Cardiac muscle cell (in vitro differentiated cells and primary cell): ENCODE measurements at regions not wholly inside any gene's neighbourhood (a gene's known extent, or its start where the extent isn't known, plus 50 kb on each side); places are given as distances from the start of the nearest gene placed in this dataset.

Source experiments
- DNase-seq, 2 donors: peaks; one replicate each; pipeline versions ENCODE4 v3.0.0 to v3.0.0-alpha.2; 2010 to 2017; ENCODE audit warnings: low read depth in 1 of 2, low spot score in 1 of 2
- H3K27ac ChIP-seq: fragments of 200-600 bp; sonication (generic); 2 replicates; pipeline ENCODE4 v1.5.1; 2016
- H3K27me3 ChIP-seq: fragments of 200-600 bp; sonication (generic); 2 replicates; pipeline ENCODE4 v1.6.0; 2016; ENCODE audit warnings: control low read depth
- H3K36me3 ChIP-seq: fragments of 200-600 bp; sonication (generic); 2 replicates; pipeline ENCODE4 v1.5.1; 2016; ENCODE audit warnings: control low read depth
- H3K4me1 ChIP-seq: fragments of 200-600 bp; sonication (generic); 2 replicates; pipeline ENCODE4 v1.8.1; 2017; ENCODE audit warnings: low read depth, mild to moderate bottlenecking, mixed run types
- H3K4me3 ChIP-seq: fragments of 200-600 bp; sonication (generic); 2 replicates; pipeline ENCODE4 v1.5.1; 2016; ENCODE audit warnings: mild to moderate bottlenecking
- H3K9me3 ChIP-seq: fragments of 200-600 bp; sonication (generic); 2 replicates; pipeline ENCODE4 v1.5.1; 2017; ENCODE audit warnings: low read depth, mild to moderate bottlenecking, control low read depth
- TF ChIP-seq, protein P1 (sequence below): IDR thresholded peaks from 2 replicates; pipeline ENCODE4 v1.5.1; 2012; ENCODE audit warnings: low read depth, mild to moderate bottlenecking, low read length

DNA sequence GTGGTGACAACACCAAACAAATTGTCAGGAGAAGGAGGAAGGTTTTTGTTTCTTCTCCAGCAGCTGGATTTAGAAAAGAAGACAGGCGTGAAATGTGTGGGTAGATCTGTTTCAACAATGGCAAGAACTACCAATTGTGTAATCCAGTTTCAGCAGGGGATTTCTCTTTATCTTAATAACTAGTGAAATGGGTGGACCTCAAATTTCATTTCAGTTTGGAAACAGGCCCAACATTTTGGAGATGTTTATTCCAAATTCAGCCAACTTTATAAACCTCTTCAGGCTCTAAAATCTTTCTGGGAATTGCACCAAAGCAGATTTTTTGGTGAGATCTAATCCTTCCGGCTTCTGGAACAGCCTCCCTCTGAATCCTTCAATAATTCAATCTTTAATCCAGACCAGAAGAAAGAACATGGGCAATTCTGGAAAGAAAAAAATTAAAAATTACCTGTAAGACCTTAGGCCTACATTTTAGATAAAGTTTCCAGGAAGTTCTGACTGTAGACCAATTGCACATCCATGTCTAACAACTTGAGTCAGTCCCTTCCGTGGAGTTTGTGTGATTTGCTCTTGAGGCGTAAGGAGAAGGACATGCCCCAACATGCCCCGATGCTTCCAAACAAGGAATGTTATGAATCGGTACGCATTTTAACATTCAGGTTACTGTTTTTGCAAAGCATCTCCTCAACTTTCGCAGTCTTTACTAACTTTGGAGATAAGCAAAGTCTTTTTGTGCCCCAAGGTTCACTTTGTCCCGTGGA is 423.6 kb downstream of the IRX1 start:
- DNase-seq = peak in 1 of 2 donors; percentile 14
- Histone ChIP-seq H3K4me1 (no peaks in the 10 kb centered on the region), H3K4me3 (no peak overlapping the region), H3K27ac (no peak overlapping the region), H3K36me3 (no peaks in the 10 kb centered on the region), H3K27me3 (no peaks in the 10 kb centered on the region), H3K9me3 (no peaks in the 10 kb centered on the region)
- TF ChIP-seq, protein P1, sequence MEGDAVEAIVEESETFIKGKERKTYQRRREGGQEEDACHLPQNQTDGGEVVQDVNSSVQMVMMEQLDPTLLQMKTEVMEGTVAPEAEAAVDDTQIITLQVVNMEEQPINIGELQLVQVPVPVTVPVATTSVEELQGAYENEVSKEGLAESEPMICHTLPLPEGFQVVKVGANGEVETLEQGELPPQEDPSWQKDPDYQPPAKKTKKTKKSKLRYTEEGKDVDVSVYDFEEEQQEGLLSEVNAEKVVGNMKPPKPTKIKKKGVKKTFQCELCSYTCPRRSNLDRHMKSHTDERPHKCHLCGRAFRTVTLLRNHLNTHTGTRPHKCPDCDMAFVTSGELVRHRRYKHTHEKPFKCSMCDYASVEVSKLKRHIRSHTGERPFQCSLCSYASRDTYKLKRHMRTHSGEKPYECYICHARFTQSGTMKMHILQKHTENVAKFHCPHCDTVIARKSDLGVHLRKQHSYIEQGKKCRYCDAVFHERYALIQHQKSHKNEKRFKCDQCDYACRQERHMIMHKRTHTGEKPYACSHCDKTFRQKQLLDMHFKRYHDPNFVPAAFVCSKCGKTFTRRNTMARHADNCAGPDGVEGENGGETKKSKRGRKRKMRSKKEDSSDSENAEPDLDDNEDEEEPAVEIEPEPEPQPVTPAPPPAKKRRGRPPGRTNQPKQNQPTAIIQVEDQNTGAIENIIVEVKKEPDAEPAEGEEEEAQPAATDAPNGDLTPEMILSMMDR = no peak

DNA sequence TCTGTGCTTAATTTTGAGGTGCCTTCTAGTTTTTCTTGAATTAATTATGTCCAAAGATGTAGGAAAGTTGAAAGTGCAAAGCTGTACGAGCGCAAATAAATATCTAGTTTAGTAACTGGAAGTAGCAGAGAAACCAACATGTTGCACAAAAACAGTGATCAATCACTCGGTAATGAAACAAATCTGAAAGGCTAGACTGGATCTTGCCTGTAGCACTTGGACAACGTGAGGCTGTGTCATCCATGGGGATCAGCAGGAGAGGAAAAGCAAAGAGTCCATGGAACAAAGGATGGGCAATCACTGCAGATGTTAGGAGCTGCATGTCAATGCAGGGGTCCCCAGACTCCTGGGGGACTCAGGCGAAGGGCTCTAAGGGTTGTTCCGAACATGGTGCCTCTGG is 424.2 kb downstream of the IRX1 start:
- Histone ChIP-seq H3K36me3 (no peaks in the 10 kb centered on the region), H3K9me3 (no peaks in the 10 kb centered on the region), H3K27ac (no peak overlapping the region), H3K4me3 (no peak overlapping the region), H3K27me3 (no peaks in the 10 kb centered on the region), H3K4me1 (no peaks in the 10 kb centered on the region)
- DNase-seq = no peak
- TF ChIP-seq, protein P1 = no peak

DNA sequence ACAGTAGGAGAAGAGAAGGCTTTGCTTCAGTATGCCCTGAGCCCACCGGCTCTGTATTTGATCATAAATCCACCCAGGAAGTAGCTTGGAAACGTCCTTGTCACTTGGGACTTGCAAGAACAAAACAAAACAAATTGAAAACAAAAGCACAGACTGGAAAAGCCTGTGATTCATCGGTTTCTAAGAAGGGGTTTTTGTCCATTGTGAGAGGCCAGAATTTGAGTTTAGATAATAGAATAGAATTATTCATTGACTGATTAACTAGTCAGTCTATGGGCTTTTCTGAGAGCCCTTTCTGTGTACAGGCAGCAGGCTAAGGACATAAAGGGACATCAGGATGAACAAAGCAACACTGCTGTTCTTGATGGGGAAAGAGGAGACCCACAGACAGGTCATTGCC is 424.8 kb downstream of the IRX1 start:
- H3K9me3 ChIP-seq = no peaks in the 10 kb centered on the region
- no peak for DNase-seq
- H3K27ac ChIP-seq = no peak overlapping the region
- TF ChIP-seq, protein P1 = no peak
- H3K4me1 ChIP-seq = no peaks in the 10 kb centered on the region
- H3K4me3 ChIP-seq = no peak overlapping the region
- H3K36me3 ChIP-seq = no peaks in the 10 kb centered on the region
- no peaks in the 10 kb centered on the region for H3K27me3 ChIP-seq

DNA sequence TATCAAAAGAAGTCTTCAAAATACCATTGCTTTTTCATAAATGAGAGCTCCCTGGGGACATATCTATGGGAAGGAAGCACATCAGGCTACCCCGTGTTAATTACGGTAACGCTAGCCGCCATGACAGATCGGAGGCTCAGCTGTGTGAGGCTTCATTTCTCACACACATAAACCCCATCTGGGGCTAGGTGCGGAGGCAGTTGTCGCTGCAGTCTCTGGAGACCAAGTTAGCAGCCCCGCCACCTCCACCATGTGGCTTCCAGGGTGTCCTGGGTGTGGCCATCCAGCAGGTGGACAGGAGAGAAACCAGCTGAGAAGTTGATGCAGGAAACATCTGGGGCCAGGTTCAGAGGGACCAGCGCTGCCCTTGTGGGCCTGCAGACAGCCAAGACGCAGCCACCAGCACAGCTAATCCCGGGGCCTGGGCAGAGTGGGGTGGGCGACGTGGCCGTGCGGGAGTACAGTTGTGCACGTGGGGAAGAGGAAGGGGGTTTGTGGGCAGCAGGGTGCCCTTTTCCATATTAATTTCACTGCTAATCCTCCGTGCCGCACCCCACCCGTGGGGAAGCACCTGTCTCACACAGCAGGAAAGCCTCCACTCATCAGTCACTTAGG is 426.5 kb downstream of the IRX1 start:
- Histone ChIP-seq H3K27me3 (no peaks in the 10 kb centered on the region), H3K9me3 (no peaks in the 10 kb centered on the region), H3K36me3 (no peaks in the 10 kb centered on the region), H3K27ac (no peak overlapping the region), H3K4me1 (no peaks in the 10 kb centered on the region), H3K4me3 (no peak overlapping the region)
- no peak for DNase-seq
- TF ChIP-seq, protein P1 = no peak

DNA sequence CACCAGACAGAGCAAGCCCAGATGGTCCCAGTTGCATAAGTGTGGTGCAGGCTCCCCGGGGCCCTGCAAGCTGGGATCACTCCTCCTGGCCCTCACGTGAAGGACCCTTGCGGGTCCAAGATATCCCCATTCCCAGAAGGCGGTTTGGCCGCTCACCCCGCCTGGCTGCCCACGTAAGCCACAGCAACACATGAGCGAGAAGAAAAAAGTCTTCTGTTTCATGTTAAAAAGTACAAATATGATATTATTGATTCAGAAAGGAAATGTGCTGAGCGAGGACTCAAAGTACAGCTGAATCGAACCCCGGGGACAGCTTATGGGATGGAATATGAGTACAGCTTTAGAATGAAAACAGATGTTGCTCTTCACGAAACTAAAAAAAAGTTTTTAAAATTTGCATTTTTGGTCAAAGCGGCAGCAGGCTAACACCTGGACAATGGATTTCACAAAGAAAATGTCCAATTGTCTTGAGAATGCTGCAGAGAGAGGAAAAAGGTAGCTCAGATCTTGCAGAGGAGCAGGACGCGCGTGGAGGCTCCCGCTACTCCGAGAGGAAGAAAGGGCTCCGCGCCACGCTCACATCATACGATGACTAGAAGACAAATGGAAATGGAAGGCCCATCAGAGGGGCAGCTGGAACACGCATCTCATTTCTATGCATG is 427.6 kb downstream of the IRX1 start:
- no peaks in the 10 kb centered on the region for H3K4me1 ChIP-seq
- DNase-seq = no peak
- no peaks in the 10 kb centered on the region for H3K36me3 ChIP-seq
- H3K9me3 ChIP-seq = no peaks in the 10 kb centered on the region
- H3K4me3 ChIP-seq = no peak overlapping the region
- H3K27ac ChIP-seq = no peak overlapping the region
- H3K27me3 ChIP-seq = no peaks in the 10 kb centered on the region
- TF ChIP-seq, protein P1 = no peak
